BJ (cell line): ENCODE measurements at regions not wholly inside any gene's neighbourhood (a gene's known extent, or its start where the extent isn't known, plus 50 kb on each side); places are given as distances from the start of the nearest gene placed in this dataset.
"Not testable (repeated sequence)": the region's sequence is repeated elsewhere in the genome, so short reads cannot be mapped to it uniquely, and the experiment has no call there.

Source experiments
- CTCF ChIA-PET: fragments of 350-600 bp; formaldehyde crosslinking; extraction: SDS; loops from one replicate; lab custom pipeline; 2021; ENCODE audit warnings: antibody characterized with exemption, inconsistent platforms; lab: Yijun Ruan, JAX
- POLR2A ChIA-PET: fragments of 300-600 bp; sonication (Branson Sonifier 250); formaldehyde crosslinking; extraction: SDS; loops from one replicate; lab custom pipeline; 2021; ENCODE audit warnings: antibody characterized with exemption; lab: Charles Lee
- DNase-seq: peaks from one replicate; pipeline ENCODE4 v3.0.0-alpha.2; 2011; ENCODE audit warnings: low read depth
- H3K27me3 ChIP-seq: 2 replicates; pipeline ENCODE4 v1.6.0; 2011; ENCODE audit warnings: low read length; ENCODE audit not compliant: control insufficient read depth, insufficient read depth
- H3K36me3 ChIP-seq: 2 replicates; pipeline ENCODE4 v1.5.1; 2011; ENCODE audit warnings: low read length; ENCODE audit not compliant: control insufficient read depth, insufficient read depth
- H3K4me3 ChIP-seq: 2 replicates; pipeline ENCODE4 v1.5.1; 2011; ENCODE audit warnings: low read depth, mild to moderate bottlenecking, control low read depth, low read length
- TF ChIP-seq, protein P1 (sequence below): IDR thresholded peaks from 2 replicates; pipeline ENCODE4 v1.5.1; 2011; ENCODE audit warnings: low read depth, mild to moderate bottlenecking, control low read depth, inconsistent platforms, low read length, moderate library complexity; ENCODE audit not compliant: insufficient read depth

DNA sequence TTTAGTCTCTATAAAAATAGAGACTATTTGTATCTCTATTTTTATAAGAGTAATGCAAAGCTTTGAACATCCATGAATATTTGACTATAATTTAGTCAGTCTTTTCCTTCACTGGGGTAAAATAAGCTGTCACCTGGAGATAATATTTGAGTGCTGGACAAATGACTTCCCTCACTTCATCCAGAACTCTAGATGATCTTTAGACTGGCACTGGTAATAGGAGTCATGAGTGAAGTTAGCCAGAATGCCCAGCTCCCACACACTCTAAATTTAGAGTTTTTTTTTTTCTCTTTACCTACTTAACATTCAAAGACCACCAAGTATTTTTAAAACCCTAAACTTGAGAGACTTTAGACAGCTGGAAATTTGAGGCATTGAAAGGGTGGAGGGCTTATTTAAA is 100.7 kb downstream of the LSMEM1 start:
- TF ChIP-seq, protein P1, sequence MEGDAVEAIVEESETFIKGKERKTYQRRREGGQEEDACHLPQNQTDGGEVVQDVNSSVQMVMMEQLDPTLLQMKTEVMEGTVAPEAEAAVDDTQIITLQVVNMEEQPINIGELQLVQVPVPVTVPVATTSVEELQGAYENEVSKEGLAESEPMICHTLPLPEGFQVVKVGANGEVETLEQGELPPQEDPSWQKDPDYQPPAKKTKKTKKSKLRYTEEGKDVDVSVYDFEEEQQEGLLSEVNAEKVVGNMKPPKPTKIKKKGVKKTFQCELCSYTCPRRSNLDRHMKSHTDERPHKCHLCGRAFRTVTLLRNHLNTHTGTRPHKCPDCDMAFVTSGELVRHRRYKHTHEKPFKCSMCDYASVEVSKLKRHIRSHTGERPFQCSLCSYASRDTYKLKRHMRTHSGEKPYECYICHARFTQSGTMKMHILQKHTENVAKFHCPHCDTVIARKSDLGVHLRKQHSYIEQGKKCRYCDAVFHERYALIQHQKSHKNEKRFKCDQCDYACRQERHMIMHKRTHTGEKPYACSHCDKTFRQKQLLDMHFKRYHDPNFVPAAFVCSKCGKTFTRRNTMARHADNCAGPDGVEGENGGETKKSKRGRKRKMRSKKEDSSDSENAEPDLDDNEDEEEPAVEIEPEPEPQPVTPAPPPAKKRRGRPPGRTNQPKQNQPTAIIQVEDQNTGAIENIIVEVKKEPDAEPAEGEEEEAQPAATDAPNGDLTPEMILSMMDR, result no peak
- no peak for DNase-seq
- ChIA-PET CTCF (no interaction called here), POLR2A (no interaction called here)
- Histone ChIP-seq H3K4me3 (no peak overlapping the region), H3K27me3 (no peaks in the 10 kb centered on the region), H3K36me3 (no peaks in the 10 kb centered on the region)

GRCh38 chr7:112584290-112584689 is 103.5 kb downstream of the LSMEM1 start:
- POLR2A ChIA-PET, result interaction anchor here (0.7 kb wide), 1 partner anchor 16 kb away, joined by 3 read pairs; no protein-coding TSS in a partner anchor

GRCh38 chr7:112587504-112587903 is 106.7 kb downstream of the LSMEM1 start:
- no peaks in the 10 kb centered on the region for H3K36me3 ChIP-seq
- H3K27me3 ChIP-seq, result no peaks in the 10 kb centered on the region; the same call in 1 of the 2 replicates
- POLR2A ChIA-PET, result no interaction called here
- H3K4me3 ChIP-seq, result no peak overlapping the region
- TF ChIP-seq, protein P1, result no peak
- CTCF ChIA-PET, result no interaction called here
- DNase-seq, result no peak

More at GRCh38 chr7:112584290-112584689, 103.5 kb downstream of the LSMEM1 start:
- DNase-seq, result no peak
- TF ChIP-seq, protein P1, result no peak
- H3K27me3 ChIP-seq, result no peaks in the 10 kb centered on the region; the same call in 1 of the 2 replicates
- H3K4me3 ChIP-seq, result no peak overlapping the region
- no peaks in the 10 kb centered on the region for H3K36me3 ChIP-seq
- CTCF ChIA-PET, result no interaction called here

- H3K4me3 ChIP-seq, DNase-seq, POLR2A ChIA-PET, H3K36me3 ChIP-seq, H3K27me3 ChIP-seq: not testable (repeated sequence)
- CTCF ChIA-PET, result interaction anchor here (1.2 kb wide), 1 partner anchor 43 kb away, joined by 3 read pairs; no protein-coding TSS in a partner anchor
Measured at GRCh38 chr7:112592565-112593263, 111.9 kb downstream of the LSMEM1 start.

DNA sequence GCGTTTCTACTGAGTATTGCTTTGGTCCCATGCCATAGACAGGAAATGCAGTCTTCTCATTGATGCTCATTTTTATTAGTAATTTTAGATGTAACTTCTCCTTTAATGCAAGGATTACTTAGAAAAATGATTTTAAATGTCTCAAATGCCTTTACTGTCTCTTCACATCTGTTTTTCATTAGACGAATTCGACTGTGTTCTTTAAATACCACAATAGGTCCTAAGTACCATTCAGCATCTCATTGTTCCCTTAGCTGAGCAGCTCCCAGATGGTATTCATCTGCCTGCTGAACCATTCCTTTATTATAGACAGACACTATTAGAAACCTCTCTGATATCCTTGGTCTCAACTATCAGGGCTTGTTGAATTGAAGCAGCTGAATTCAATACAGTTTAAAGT is 113.6 kb downstream of the LSMEM1 start:
- CTCF ChIA-PET, result no interaction called here
- TF ChIP-seq, protein P1, result no peak
- POLR2A ChIA-PET, result no interaction called here
- H3K36me3 ChIP-seq, result no peaks in the 10 kb centered on the region
- peak; percentile 12 for DNase-seq
- H3K4me3 ChIP-seq, result no peak overlapping the region
- H3K27me3 ChIP-seq, result no peaks in the 10 kb centered on the region
